ENCODE measurements at regions not wholly inside any gene's neighbourhood (a gene's known extent, or its start where the extent isn't known, plus 50 kb on each side); places are given as distances from the start of the nearest gene placed in this dataset.
A peak's percentile ranks its signal among the peaks of the same experiment; 100 is the strongest.

- DNase-seq (no peak), FAIRE-seq (no peak)
- no peak overlapping the region for H3K4me3 ChIP-seq (ENCODE audit: low read depth in 1 of 3, low read length in 3 of 3)
- H3K27me3 ChIP-seq (ENCODE audit: control insufficient read depth in 3 of 3, insufficient read depth in 3 of 3, low read length in 3 of 3) = no peaks in the 10 kb centered on the region
- no peaks in the 10 kb centered on the region for H3K36me3 ChIP-seq (ENCODE audit: control insufficient read depth in 3 of 3, insufficient read depth in 2 of 3, low read depth in 1 of 3, low read length in 3 of 3)
- no peak overlapping the region for H3K27ac ChIP-seq (ENCODE audit: low read depth in 1 of 3, low read length in 2 of 3)
- H3K4me1 ChIP-seq (ENCODE audit: control insufficient read depth in 3 of 3, insufficient read depth in 2 of 3, low read depth in 1 of 3, low read length in 2 of 3) = no peaks in the 10 kb centered on the region
- H3K9me3 ChIP-seq (ENCODE audit: control insufficient read depth in 2 of 2, insufficient read depth in 1 of 2, low read depth in 1 of 2, low read length in 1 of 2) = no peaks in the 10 kb centered on the region
Measured at GRCh38 chr4:41325901-41326300, 69.2 kb downstream of the UCHL1 start.

GRCh38 chr4:41326776-41327175, 70.0 kb downstream of the UCHL1 start:
- no peaks in the 10 kb centered on the region for H3K4me1 ChIP-seq (ENCODE audit: control insufficient read depth in 3 of 3, insufficient read depth in 2 of 3, low read depth in 1 of 3, low read length in 2 of 3)
- H3K27ac ChIP-seq (ENCODE audit: low read depth in 1 of 3, low read length in 2 of 3) = no peak overlapping the region
- FAIRE-seq (no peak), DNase-seq (no peak)
- H3K27me3 ChIP-seq (ENCODE audit: control insufficient read depth in 3 of 3, insufficient read depth in 3 of 3, low read length in 3 of 3) = no peaks in the 10 kb centered on the region
- 94 to 100% (median 97%) methylated on average over 1 of the region's 1 CpG for WGBS, 3 donors
- no peak overlapping the region for H3K4me3 ChIP-seq (ENCODE audit: low read depth in 1 of 3, low read length in 3 of 3)
- H3K36me3 ChIP-seq (ENCODE audit: control insufficient read depth in 3 of 3, insufficient read depth in 2 of 3, low read depth in 1 of 3, low read length in 3 of 3) = no peaks in the 10 kb centered on the region
- H3K9me3 ChIP-seq (ENCODE audit: control insufficient read depth in 2 of 2, insufficient read depth in 1 of 2, low read depth in 1 of 2, low read length in 1 of 2) = no peaks in the 10 kb centered on the region

- H3K4me1 ChIP-seq (ENCODE audit: control insufficient read depth in 3 of 3, insufficient read depth in 2 of 3, low read depth in 1 of 3, low read length in 2 of 3) = no peaks in the 10 kb centered on the region
- H3K9me3 ChIP-seq (ENCODE audit: control insufficient read depth in 2 of 2, insufficient read depth in 1 of 2, low read depth in 1 of 2, low read length in 1 of 2) = no peaks in the 10 kb centered on the region
- H3K27ac ChIP-seq (ENCODE audit: low read depth in 1 of 3, low read length in 2 of 3) = no peak overlapping the region
- no peaks in the 10 kb centered on the region for H3K36me3 ChIP-seq (ENCODE audit: control insufficient read depth in 3 of 3, insufficient read depth in 2 of 3, low read depth in 1 of 3, low read length in 3 of 3)
- 48 to 77% (median 55%) methylated on average over 6 of the region's 6 CpGs for WGBS, 3 donors
- no peaks in the 10 kb centered on the region for H3K27me3 ChIP-seq (ENCODE audit: control insufficient read depth in 3 of 3, insufficient read depth in 3 of 3, low read length in 3 of 3)
- H3K4me3 ChIP-seq (ENCODE audit: low read depth in 1 of 3, low read length in 3 of 3) = no peak overlapping the region
- FAIRE-seq (no peak), DNase-seq (no peak)
Measured at GRCh38 chr4:41327770-41328169, 71.0 kb downstream of the UCHL1 start.

- Histone ChIP-seq H3K4me3 (ENCODE audit: low read depth in 1 of 3, low read length in 3 of 3) (no peak overlapping the region), H3K27ac (ENCODE audit: low read depth in 1 of 3, low read length in 2 of 3) (no peak overlapping the region), H3K9me3 (ENCODE audit: control insufficient read depth in 2 of 2, insufficient read depth in 1 of 2, low read depth in 1 of 2, low read length in 1 of 2) (no peaks in the 10 kb centered on the region), H3K27me3 (ENCODE audit: control insufficient read depth in 3 of 3, insufficient read depth in 3 of 3, low read length in 3 of 3) (no peaks in the 10 kb centered on the region), H3K4me1 (ENCODE audit: control insufficient read depth in 3 of 3, insufficient read depth in 2 of 3, low read depth in 1 of 3, low read length in 2 of 3) (no peaks in the 10 kb centered on the region), H3K36me3 (ENCODE audit: control insufficient read depth in 3 of 3, insufficient read depth in 2 of 3, low read depth in 1 of 3, low read length in 3 of 3) (no peaks in the 10 kb centered on the region)
- WGBS, 3 donors = 83 to 94% (median 85%) methylated on average over 4 of the region's 4 CpGs
- no peak for FAIRE-seq
- DNase-seq = no peak
Measured at GRCh38 chr4:41329361-41329760, 72.6 kb downstream of the UCHL1 start.

DNA sequence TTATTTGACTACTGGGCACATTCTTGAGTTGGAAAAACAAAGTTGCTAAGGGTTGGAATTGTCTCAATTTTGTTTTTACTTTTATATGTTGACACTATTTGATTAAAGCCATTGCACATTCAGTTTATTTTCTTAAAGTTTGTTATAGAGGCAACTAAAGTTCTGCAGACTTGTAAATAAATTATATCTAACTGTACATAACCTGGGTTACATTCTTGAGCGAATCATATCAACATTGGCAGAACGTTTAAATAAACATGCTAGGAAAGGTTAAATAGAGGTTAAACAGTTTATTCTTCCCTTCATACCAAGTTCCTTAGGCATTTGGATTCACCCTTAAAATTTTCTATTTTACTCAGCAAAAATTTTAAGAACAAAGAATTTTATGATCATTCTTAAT, 74.5 kb downstream of the UCHL1 start:
- no peaks in the 10 kb centered on the region for H3K4me1 ChIP-seq (ENCODE audit: control insufficient read depth in 3 of 3, insufficient read depth in 2 of 3, low read depth in 1 of 3, low read length in 2 of 3)
- no peak overlapping the region for H3K4me3 ChIP-seq (ENCODE audit: low read depth in 1 of 3, low read length in 3 of 3)
- no peaks in the 10 kb centered on the region for H3K27me3 ChIP-seq (ENCODE audit: control insufficient read depth in 3 of 3, insufficient read depth in 3 of 3, low read length in 3 of 3)
- H3K36me3 ChIP-seq (ENCODE audit: control insufficient read depth in 3 of 3, insufficient read depth in 2 of 3, low read depth in 1 of 3, low read length in 3 of 3) = no peaks in the 10 kb centered on the region
- H3K27ac ChIP-seq (ENCODE audit: low read depth in 1 of 3, low read length in 2 of 3) = no peak overlapping the region
- FAIRE-seq (no peak), DNase-seq (no peak)
- 4 to 12% (median 5%) methylated on average over 2 of the region's 2 CpGs for WGBS, 3 donors
- H3K9me3 ChIP-seq (ENCODE audit: control insufficient read depth in 2 of 2, insufficient read depth in 1 of 2, low read depth in 1 of 2, low read length in 1 of 2) = no peaks in the 10 kb centered on the region

DNA sequence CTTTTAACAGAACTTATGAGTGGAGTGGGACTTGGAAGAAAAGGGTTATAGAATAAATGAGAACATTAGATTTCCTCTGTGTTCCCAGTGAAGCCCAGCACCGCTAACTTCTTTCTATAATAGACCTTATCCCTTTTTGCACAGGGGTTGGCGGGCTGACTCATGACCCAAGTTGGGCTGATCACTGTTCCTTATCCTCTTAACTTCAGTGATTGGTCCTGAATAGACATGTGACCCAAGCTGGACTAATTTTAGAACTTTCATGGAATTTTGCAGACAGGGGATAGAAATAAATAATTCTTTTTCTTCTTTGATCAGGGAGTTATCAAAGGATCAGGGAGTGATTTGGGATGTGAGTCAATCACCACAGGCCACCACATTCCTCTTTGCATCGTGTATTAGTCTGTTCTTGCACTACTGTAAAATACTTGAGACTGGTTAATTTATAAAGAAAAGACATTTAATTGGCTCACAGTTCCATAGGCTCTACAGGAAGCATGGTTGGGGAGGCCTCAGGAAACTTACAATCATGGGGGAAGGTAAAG, 75.9 kb downstream of the UCHL1 start:
- H3K4me1 ChIP-seq (ENCODE audit: control insufficient read depth in 3 of 3, insufficient read depth in 2 of 3, low read depth in 1 of 3, low read length in 2 of 3) = no peaks in the 10 kb centered on the region
- WGBS, 3 donors = 51 to 63% (median 52%) methylated on average over 3 of the region's 3 CpGs
- DNase-seq (no peak), FAIRE-seq (no peak)
- no peak overlapping the region for H3K27ac ChIP-seq (ENCODE audit: low read depth in 1 of 3, low read length in 2 of 3)
- no peaks in the 10 kb centered on the region for H3K27me3 ChIP-seq (ENCODE audit: control insufficient read depth in 3 of 3, insufficient read depth in 3 of 3, low read length in 3 of 3)
- H3K4me3 ChIP-seq (ENCODE audit: low read depth in 1 of 3, low read length in 3 of 3) = no peak overlapping the region
- H3K9me3 ChIP-seq (ENCODE audit: control insufficient read depth in 2 of 2, insufficient read depth in 1 of 2, low read depth in 1 of 2, low read length in 1 of 2) = no peaks in the 10 kb centered on the region
- no peaks in the 10 kb centered on the region for H3K36me3 ChIP-seq (ENCODE audit: control insufficient read depth in 3 of 3, insufficient read depth in 2 of 3, low read depth in 1 of 3, low read length in 3 of 3)

DNA sequence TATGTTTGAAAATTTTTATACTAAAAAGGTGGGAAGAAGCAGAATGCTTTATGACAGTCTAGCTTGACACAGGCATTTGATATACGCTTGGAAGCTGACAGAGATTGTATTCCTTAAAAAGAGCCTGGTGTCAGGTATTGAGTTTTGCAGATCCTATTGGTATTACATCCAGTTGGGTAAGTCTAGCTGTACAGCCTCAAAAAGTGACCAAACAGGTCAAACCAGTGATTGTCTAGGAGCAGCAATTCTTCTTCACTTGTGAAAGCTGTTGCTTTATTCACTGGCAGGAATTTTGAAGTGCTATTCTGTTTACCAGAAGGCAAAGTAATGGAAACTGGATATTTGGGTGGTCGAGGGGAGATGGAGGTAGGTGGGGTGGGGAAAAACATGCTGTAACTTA, 77.5 kb downstream of the UCHL1 start:
- 33 to 62% (median 36%) methylated on average over 2 of the region's 2 CpGs for WGBS, 3 donors
- H3K36me3 ChIP-seq (ENCODE audit: control insufficient read depth in 3 of 3, insufficient read depth in 2 of 3, low read depth in 1 of 3, low read length in 3 of 3) = no peaks in the 10 kb centered on the region
- H3K4me1 ChIP-seq (ENCODE audit: control insufficient read depth in 3 of 3, insufficient read depth in 2 of 3, low read depth in 1 of 3, low read length in 2 of 3) = no peaks in the 10 kb centered on the region
- no peaks in the 10 kb centered on the region for H3K27me3 ChIP-seq (ENCODE audit: control insufficient read depth in 3 of 3, insufficient read depth in 3 of 3, low read length in 3 of 3)
- H3K27ac ChIP-seq (ENCODE audit: low read depth in 1 of 3, low read length in 2 of 3) = no peak overlapping the region
- no peak for FAIRE-seq
- DNase-seq = no peak
- no peaks in the 10 kb centered on the region for H3K9me3 ChIP-seq (ENCODE audit: control insufficient read depth in 2 of 2, insufficient read depth in 1 of 2, low read depth in 1 of 2, low read length in 1 of 2)
- H3K4me3 ChIP-seq (ENCODE audit: low read depth in 1 of 3, low read length in 3 of 3) = no peak overlapping the region

DNA sequence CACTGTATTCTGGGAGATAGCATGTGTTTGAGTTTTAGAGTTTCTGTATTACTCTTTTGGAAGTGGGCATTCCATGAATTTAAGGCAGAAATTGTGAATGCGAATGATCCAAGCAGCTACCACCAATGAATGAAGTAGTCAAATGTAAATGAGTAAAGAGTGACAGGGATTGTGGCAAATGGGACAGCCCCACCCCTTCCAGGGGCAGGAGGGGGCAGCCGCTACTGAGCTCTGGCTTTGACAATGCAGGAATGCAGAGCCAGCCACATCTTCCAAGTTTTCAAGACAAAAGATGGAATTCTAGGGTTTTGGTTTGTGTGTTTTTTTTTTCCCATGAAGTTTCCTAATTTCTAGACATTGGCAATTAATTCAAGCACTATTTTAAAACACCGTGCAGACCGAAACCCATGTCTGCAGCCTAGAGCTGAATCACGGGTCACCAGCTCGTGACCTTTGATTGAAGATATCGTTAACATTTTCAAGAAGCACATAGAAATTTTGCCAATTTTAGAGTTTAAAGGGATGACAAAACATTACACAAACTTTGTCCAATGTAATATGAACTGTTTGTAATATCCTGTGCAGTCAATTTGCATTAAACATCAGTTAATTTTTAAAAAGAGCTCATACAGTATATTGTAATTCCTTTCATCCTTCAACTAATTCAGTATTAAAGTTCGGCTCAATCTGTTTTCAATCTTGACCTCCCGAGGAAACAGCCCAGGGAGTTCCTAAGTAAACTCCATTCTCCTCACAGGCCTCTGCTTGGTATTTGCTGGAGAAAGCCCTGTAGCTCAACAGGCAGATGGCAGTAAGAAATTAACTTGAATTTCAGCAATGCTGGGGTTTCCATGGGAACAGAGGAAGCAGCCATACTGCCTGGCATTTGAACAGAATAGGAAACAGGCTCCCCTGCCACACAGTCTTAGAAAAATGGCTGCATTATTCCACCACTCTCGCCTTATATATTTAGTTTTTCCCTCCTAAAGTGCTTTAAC, 83.4 kb downstream of the UCHL1 start:
- Histone ChIP-seq H3K9me3 (ENCODE audit: control insufficient read depth in 2 of 2, insufficient read depth in 1 of 2, low read depth in 1 of 2, low read length in 1 of 2) (peaks cover 0 to 6% of the 10 kb centered on the region in 2 donors), H3K4me1 (ENCODE audit: control insufficient read depth in 3 of 3, insufficient read depth in 2 of 3, low read depth in 1 of 3, low read length in 2 of 3) (no peaks in the 10 kb centered on the region), H3K27me3 (ENCODE audit: control insufficient read depth in 3 of 3, insufficient read depth in 3 of 3, low read length in 3 of 3) (no peaks in the 10 kb centered on the region), H3K4me3 (ENCODE audit: low read depth in 1 of 3, low read length in 3 of 3) (no peak overlapping the region), H3K36me3 (ENCODE audit: control insufficient read depth in 3 of 3, insufficient read depth in 2 of 3, low read depth in 1 of 3, low read length in 3 of 3) (no peaks in the 10 kb centered on the region), H3K27ac (ENCODE audit: low read depth in 1 of 3, low read length in 2 of 3) (no peak overlapping the region)
- peak in 1 of 2 donors; percentile 7 for DNase-seq
- no peak for FAIRE-seq
- 52 to 56% (median 53%) methylated on average over 10 of the region's 10 CpGs for WGBS, 3 donors
